ENCODE measurements at regions not wholly inside any gene's neighbourhood (a gene's known extent, or its start where the extent isn't known, plus 50 kb on each side); places are given as distances from the start of the nearest gene placed in this dataset.

DNA sequence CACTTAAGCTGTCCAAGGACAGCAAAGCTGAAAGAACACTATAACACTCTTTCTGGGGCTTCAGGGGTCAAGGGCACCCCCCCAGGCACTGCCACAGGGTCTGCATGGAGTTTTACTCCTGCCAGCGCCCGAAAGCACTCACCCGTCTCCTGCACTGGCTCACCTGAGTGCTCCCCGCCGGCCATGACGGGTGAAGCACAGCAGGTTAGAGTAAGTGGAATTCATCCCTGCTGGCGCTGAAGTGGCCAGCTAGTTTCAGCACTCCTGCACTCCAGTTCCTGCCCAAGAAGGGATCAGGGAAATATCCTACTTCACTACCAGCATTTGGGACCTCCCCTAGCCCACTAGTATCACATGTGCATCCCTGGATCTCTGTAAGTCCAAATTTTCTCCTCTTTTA is 516.0 kb downstream of the ZNF608 start:
- Mint-ChIP-seq H3K4me3 (no peak overlapping the region), H3K9me3 (peaks cover 17% of the 10 kb centered on the region in 2 experiments), H3K27ac (no peak overlapping the region), H3K4me1 (peaks cover 36 to 44% of the 10 kb centered on the region in 2 experiments), H3K36me3 (ENCODE audit: insufficient read depth in 1 of 3, low read depth in 3 of 3) (peaks cover 9 to 34% (median 13%) of the 10 kb centered on the region in 3 experiments), H3K27me3 (ENCODE audit: low read depth) (no peaks in the 10 kb centered on the region)
- Histone ChIP-seq H3K18ac (ENCODE audit: insufficient read length, low read depth, low read length) (no peak overlapping the region), H3K4ac (ENCODE audit: low read depth, low read length) (no peak overlapping the region), H3K4me2 (ENCODE audit: insufficient read depth, insufficient read length, low read length) (no peak overlapping the region), H3K23me2 (ENCODE audit: insufficient read length, low read depth, low read length, poor library complexity, severe bottlenecking) (no peaks in the 10 kb centered on the region), H3K23ac (ENCODE audit: insufficient read length, low read depth, low read length) (no peak overlapping the region), H2BK15ac (ENCODE audit: low read depth, low read length) (no peak overlapping the region), H4K20me1 (ENCODE audit: control insufficient read depth, insufficient read depth, insufficient read length) (no peaks in the 10 kb centered on the region), H3K79me2 (ENCODE audit: insufficient read depth, low read length) (no peaks in the 10 kb centered on the region), H3K9ac (ENCODE audit: extremely low read depth, insufficient read length, low read length) (no peak overlapping the region), H3K4me1 (ENCODE audit: insufficient read depth, low read length) (peaks cover 5% of the 10 kb centered on the region; the same call in 1 of the 2 replicates), H2BK5ac (ENCODE audit: insufficient read length, low read length) (no peak overlapping the region), H3K14ac (ENCODE audit: insufficient read depth, low read length) (no peak overlapping the region), H3K79me1 (ENCODE audit: insufficient read depth, low read depth, low read length, poor library complexity, severe bottlenecking) (no peaks in the 10 kb centered on the region), H3K9me3 (ENCODE audit: control insufficient read depth, low read depth, low read length) (no peaks in the 10 kb centered on the region), H3K27me3 (ENCODE audit: insufficient read depth, low read length) (no peaks in the 10 kb centered on the region), H4K5ac (ENCODE audit: insufficient read length, low read depth, low read length) (no peak overlapping the region), H2BK12ac (ENCODE audit: insufficient read length, low read depth, low read length) (no peak overlapping the region), H4K91ac (ENCODE audit: insufficient read length, low read depth, low read length) (no peak overlapping the region), H2AFZ (ENCODE audit: low read length) (no peak overlapping the region), H3K27ac (ENCODE audit: insufficient read length, low read depth, low read length) (no peak overlapping the region), H4K8ac (replicated peaks; ENCODE audit: insufficient read length, low read depth, low read length) (no peak overlapping the region), H3K56ac (ENCODE audit: insufficient read length, low read depth, low read length) (no peak overlapping the region), H2AK5ac (ENCODE audit: insufficient read length, low read length) (no peak overlapping the region), H2BK120ac (ENCODE audit: low read depth, low read length, poor library complexity, severe bottlenecking) (no peak overlapping the region), H2BK20ac (ENCODE audit: low read depth, low read length, poor library complexity, severe bottlenecking) (no peak overlapping the region), H3T11ph (ENCODE audit: low read length) (no peak overlapping the region)
- no CpG with 5 or more reads among the region's 7 CpGs for WGBS (ENCODE audit: extremely low coverage, insufficient read length, low lambda C conversion rate)
- no peak for DNase-seq
- TF ChIP-seq, protein P1, sequence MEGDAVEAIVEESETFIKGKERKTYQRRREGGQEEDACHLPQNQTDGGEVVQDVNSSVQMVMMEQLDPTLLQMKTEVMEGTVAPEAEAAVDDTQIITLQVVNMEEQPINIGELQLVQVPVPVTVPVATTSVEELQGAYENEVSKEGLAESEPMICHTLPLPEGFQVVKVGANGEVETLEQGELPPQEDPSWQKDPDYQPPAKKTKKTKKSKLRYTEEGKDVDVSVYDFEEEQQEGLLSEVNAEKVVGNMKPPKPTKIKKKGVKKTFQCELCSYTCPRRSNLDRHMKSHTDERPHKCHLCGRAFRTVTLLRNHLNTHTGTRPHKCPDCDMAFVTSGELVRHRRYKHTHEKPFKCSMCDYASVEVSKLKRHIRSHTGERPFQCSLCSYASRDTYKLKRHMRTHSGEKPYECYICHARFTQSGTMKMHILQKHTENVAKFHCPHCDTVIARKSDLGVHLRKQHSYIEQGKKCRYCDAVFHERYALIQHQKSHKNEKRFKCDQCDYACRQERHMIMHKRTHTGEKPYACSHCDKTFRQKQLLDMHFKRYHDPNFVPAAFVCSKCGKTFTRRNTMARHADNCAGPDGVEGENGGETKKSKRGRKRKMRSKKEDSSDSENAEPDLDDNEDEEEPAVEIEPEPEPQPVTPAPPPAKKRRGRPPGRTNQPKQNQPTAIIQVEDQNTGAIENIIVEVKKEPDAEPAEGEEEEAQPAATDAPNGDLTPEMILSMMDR (conservative IDR thresholded peaks at IDR 0.05), result no peak
